GM23248 (cell line): ENCODE measurements at regions not wholly inside any gene's neighbourhood (a gene's known extent, or its start where the extent isn't known, plus 50 kb on each side); places are given as distances from the start of the nearest gene placed in this dataset.

Experiments
- EZH2 ChIP-seq: fragments of 200-600 bp; sonication (generic); IDR thresholded peaks from 2 replicates; pipeline ENCODE4 v1.6.1; 2018; ENCODE audit warnings: antibody characterized with exemption, mild to moderate bottlenecking; ENCODE audit not compliant: insufficient read depth, poor library complexity, severe bottlenecking
- EZH2phosphoT487 ChIP-seq: fragments of 200-600 bp; sonication (generic); IDR thresholded peaks from 2 replicates; pipeline ENCODE4 v1.6.1; 2018; ENCODE audit warnings: antibody characterized with exemption, moderate library complexity, mild to moderate bottlenecking, low read depth; ENCODE audit not compliant: insufficient read depth

GRCh38 chr5:4159681-4160080 is 564.0 kb downstream of the IRX1 start:
- TF ChIP-seq EZH2phosphoT487 (no peak), EZH2 (no peak)
